CD4-positive, alpha-beta T cell treated with Interleukin-17A for 1 hour (primary cell): ENCODE measurements at regions not wholly inside any gene's neighbourhood (a gene's known extent, or its start where the extent isn't known, plus 50 kb on each side); places are given as distances from the start of the nearest gene placed in this dataset.

Source experiments
- DNase-seq: peaks from one replicate; pipeline ENCODE4 v3.0.0-alpha.2; 2020

DNA sequence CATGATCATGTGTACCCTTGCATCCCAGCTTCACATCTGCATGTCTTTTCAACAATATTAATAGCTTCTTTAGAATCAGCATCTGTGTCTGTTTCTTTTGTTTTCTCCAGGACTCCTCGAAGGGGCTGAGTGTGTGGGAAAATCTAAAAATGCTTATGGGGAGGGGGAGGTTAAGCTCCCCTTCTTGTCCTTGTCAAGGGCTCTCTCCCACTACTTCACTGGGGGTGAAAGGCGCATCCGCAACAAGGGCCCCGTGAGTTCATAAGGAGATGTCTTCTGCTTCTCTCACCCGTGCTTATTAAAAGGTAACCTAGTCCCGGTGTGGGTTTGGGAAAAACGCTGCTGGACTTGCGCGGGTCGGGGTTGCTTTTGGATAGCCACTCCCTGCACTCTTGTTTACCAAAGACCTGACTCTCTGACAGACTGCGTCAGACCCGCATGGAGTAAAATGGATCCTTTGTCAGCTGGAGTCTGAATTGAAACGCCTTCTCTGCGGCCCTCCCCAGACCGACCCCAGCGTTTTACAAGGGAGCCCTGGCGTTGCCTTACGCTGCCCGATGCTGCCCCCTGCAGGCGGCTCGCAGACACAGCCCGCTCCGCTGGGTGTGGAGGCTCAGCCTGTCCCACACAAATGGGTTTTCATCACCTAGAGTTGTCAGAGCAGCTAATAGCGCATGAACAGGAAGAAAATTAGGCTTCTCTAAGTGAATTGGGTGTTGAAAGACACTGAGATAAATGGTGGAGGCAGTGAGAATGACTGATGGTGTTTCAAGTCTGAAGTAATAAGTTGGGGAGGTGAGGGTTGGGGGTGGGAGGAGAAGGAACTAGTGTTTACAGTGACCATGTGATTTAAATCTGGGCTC, 53.8 kb downstream of the IER5 start:
- DNase-seq = peak; percentile 89

GRCh38 chr1:181143102-181143859, 54.8 kb downstream of the IER5 start:
- DNase-seq = no peak

- no peak for DNase-seq
These were observed 55.7 kb downstream of the IER5 start for GRCh38 chr1:181144238-181144637.

GRCh38 chr1:181148636-181149035, 60.1 kb downstream of the IER5 start:
- no peak for DNase-seq

DNA sequence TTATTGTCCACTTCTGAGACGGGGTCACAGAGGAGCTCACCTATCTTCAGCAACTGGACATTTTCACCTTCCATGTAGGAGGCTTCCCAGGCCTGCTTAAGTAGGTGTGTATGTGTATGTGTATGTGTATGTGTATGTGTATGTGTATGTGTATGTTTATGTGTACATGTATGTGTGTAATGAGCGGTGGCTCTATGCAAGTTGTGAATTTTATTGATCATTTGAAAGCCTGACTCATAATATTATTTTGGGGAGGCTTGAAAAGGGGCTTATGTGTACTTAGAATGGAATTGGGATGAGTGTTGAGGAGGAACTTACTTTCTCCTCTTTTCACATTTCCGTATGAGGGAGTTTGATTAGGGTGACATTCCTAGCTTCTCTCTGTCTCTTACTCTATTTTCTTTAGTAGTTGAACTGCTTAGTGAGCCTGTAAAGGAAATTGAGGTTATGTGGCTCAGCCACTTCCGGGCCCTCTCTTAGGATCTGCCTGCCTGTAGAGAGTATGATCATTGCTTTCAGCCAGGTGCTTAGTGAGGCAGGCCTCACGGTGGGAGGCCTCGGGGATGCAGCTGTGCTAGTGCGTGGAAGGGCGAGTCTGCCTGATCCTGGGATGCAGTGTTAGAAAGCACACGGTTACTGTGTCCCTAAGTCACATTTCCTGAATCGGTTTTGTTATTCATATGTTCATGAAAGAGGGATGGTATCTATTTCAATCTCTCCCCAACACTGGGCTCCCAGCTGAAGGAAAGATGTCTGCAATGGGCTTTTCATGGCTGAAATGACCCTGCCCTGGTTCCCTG, 61.0 kb downstream of the IER5 start:
- peak; percentile 83 for DNase-seq

DNA sequence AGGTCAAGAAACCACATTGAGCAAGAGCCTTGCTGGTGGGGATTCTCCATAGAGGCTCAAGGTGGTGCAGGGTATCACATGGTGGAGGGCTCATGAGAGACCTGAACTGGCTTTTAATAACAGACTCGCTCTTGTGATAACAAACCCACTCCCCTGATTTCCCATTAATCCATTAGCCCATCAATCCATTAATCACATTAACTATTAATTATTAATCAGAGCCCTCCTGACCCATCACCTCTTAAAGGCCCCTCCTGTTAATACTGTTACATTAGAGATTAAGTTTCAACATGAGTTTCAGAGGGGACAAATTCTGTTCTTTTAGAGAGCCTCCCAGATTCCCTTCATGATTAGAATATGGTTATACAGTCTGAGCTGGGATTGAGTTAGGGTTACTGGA, 61.8 kb downstream of the IER5 start:
- DNase-seq = no peak

GRCh38 chr1:181150842-181151241, 62.3 kb downstream of the IER5 start:
- no peak for DNase-seq

- no peak for DNase-seq
These were observed 63.2 kb downstream of the IER5 start for GRCh38 chr1:181151378-181152326.

GRCh38 chr1:181152892-181153633, 64.6 kb downstream of the IER5 start:
- DNase-seq = no peak

- DNase-seq = no peak
These were observed 65.1 kb downstream of the IER5 start for GRCh38 chr1:181153634-181153961.

- DNase-seq = no peak
These were observed 66.8 kb downstream of the IER5 start for GRCh38 chr1:181155339-181155738.

DNA sequence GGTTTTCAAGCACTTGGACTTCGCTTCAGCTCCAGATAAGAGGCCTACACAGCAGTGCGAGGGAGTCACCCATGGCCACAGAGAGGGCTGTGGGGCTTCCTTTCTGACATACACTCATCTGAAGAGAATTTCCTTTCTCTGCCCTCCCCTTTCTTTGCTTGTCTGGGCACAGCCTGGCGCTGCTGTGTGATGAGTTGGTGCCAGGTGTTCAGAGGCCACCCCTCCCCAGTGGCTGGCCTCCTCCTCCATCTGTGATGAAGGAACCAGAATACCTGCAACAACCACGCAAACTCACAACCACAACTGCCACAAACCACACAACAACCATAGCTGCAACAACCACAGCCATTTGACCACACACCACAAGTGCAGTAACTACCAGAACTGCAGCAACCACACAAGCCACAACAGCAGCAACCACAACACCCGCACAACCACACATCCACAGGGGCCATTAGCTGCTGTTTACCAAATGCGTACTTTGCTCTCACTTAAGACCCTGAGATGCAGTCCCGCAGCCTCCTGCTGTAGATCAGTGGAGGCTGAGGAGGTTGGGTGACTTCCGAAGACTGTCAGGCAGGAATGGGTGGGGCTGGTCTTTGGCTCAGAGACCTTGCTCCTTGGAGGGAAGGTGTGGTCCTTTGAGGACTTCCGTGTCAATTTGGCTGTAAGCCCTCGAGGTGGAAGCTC, 71.1 kb downstream of the IER5 start:
- DNase-seq = peak; percentile 79

DNA sequence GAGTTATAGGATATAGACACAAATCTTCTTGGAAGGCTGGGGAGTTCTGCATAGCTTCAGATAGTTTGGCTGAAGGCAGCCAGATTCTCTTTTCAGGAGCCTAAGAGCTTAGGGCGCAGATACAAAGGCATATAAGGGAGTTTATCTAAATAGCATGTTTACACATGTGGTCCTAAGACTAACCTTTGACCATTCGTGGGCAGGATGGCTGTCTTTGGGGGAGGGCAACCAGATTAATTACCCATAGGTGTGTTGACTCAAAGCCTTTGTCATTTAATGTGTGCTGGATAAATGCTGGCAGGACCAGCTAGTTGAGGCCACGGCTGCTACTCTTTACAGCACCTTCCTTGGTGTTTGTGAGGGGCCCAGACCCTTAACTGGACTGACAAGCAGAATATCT, 71.8 kb downstream of the IER5 start:
- DNase-seq = no peak

DNA sequence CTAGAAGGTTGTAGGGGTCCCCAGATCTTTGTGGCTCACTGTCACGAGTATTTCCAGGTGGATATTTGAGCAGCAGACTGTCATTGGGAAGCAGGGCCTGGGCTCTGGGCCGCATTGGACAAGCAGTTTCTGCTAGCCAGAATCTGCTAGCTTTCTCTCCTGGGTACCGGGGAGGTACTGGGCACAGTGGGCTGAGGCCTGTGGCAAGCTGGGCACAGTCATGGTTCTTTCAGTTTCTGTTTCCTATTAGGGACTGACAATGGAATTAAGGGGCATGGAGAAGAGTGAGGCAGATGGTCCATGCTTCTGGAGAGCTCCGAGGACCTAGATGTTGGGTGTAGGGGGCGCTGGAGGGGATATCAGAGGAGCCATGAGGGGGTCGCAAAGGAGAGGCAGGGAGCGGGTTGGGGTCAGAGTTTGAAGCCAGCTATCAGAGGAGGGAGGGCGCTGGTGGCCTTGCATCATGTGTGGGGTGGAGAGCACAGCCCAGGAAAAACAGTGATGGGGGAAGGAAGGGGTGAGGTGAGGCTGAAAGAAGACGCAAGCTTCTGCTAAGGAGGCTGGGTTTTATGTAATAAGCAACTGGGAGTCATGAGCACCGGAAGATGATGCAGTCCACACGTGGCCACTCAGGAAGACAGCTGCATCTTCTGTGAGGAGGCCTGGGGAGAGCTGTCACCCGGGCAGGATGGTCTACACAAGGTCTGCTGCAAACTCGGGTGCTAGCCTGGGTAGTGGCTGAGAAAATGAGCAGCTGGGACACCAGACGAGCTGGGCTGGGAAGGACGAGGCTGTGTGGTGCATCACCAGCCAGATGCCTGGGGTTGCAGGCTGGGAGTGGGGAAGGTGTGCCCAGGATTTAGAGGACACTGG, 72.7 kb downstream of the IER5 start:
- peak; percentile 35 for DNase-seq

DNA sequence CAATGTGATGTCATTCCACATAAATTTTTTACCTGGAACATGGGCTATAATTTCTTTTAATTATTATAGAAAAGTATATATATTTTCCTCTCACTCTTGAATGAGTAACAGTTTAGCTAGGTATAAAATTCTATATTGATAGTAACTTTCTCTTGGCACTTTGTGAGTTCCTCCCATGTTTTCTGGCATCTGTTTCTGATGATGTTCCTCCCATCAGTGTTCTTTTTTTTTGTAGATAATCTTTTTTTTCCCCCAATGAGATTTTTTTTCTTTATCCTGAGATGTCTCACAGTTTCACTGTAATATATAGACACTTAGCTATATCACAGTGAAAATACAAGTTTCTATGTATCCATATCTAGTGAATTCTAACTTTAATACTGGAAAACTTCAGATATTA, 75.2 kb downstream of the IER5 start:
- no peak for DNase-seq

GRCh38 chr1:181166377-181167196, 78.1 kb downstream of the IER5 start:
- DNase-seq = peak; percentile 82

GRCh38 chr1:181169281-181169865, 80.9 kb downstream of the IER5 start:
- no peak for DNase-seq

- DNase-seq = no peak
These were observed 81.7 kb downstream of the IER5 start for GRCh38 chr1:181170194-181170593.

- no peak for DNase-seq
These were observed 83.6 kb downstream of the IER5 start for GRCh38 chr1:181172082-181172481.
